WI38 (cell line): ENCODE measurements at regions not wholly inside any gene's neighbourhood (a gene's known extent, or its start where the extent isn't known, plus 50 kb on each side); places are given as distances from the start of the nearest gene placed in this dataset.

Experiments
- H3K4me3 ChIP-seq: 2 replicates; pipeline ENCODE4 v1.5.1; 2011; ENCODE audit warnings: low read depth, mild to moderate bottlenecking, control low read depth, low read length
- TF ChIP-seq, protein P1 (sequence below): IDR thresholded peaks from 2 replicates; pipeline ENCODE4 v1.5.1; 2012; ENCODE audit warnings: low read depth, mild to moderate bottlenecking, control low read depth, low read length

DNA sequence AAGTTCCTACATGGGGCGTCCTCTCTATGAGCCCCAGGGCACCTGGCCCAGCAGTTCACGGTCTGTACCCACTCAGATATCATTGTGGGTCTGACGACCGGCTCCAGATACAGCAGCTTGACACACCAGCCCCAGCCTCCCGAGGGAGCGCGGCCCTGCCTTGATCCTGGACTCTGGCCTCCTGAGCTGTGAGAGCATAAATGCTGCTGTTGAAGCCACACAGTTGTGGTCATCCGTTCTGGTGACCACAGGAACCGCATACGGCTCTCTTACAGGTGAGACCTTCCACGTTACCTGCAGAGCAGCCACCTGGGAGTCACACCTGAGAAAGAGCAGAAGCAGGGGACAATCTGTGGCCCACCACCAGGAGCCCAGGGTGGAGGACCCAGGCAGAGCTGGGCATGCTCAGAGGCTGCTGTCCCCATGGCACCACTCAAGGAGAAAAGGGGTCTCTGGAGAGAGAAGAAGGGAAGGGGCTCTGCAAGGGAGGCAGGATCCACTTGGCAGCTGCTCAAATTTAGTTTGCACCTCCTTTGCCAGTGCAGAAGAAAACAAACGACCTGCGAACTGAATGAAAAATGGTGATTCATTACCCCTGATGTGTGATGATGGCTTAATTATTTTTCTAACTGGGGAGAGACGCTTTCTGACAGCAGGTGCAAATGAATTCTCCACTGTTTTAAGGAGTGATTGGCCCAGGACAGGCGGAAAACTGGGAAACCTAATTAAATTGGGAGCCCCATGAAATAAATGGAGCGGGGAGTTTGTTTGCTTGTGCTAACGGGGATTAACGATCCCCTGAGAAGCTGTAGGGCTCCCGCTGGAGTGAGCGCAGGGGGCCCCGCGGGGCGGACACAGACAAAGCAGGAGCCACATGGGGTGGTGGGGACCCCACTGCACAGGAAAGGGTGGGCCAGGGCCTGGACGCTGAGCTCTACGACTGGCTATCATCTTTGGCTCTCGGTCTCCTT, 208.9 kb downstream of the RBFOX3 start:
- TF ChIP-seq, protein P1, sequence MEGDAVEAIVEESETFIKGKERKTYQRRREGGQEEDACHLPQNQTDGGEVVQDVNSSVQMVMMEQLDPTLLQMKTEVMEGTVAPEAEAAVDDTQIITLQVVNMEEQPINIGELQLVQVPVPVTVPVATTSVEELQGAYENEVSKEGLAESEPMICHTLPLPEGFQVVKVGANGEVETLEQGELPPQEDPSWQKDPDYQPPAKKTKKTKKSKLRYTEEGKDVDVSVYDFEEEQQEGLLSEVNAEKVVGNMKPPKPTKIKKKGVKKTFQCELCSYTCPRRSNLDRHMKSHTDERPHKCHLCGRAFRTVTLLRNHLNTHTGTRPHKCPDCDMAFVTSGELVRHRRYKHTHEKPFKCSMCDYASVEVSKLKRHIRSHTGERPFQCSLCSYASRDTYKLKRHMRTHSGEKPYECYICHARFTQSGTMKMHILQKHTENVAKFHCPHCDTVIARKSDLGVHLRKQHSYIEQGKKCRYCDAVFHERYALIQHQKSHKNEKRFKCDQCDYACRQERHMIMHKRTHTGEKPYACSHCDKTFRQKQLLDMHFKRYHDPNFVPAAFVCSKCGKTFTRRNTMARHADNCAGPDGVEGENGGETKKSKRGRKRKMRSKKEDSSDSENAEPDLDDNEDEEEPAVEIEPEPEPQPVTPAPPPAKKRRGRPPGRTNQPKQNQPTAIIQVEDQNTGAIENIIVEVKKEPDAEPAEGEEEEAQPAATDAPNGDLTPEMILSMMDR, result no peak

DNA sequence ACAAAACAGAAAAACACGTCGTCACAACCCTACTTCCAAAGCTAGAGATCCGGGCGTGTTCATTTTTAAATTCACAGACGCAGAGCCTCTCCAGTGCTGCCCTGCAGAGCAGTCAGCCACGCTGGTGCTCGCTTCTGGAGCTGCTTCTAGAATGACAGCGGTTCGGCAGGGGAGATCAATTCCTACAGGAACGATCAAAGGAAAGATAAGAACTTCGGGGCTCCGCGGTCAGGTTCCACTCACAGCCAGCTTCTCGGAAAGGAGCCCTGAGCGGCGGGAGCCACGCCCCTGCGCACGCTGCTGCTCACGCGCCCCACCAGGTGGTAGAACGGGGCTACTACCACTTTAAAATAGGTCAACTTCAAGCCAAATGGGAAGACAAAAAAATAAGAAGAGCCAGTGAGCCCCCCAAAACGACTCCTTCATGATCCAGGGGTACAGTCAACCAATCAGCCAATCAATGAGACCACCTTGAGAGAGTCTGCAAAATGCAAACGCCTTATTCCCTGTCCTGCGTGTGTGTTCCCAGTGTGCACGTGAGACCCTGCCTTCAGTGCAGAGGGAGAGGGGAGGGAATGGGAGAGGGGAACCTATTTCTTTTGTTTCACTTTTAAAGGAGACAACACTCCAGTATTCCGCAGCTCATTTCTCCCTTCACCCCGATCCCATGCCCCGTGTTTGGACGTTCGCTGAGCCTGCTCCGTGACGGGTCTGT, 209.7 kb downstream of the RBFOX3 start:
- TF ChIP-seq, protein P1, result peak; percentile 96
- no peak overlapping the region for H3K4me3 ChIP-seq

More for the DNA sequence above, 208.9 kb downstream of the RBFOX3 start:
- no peak overlapping the region for H3K4me3 ChIP-seq

DNA sequence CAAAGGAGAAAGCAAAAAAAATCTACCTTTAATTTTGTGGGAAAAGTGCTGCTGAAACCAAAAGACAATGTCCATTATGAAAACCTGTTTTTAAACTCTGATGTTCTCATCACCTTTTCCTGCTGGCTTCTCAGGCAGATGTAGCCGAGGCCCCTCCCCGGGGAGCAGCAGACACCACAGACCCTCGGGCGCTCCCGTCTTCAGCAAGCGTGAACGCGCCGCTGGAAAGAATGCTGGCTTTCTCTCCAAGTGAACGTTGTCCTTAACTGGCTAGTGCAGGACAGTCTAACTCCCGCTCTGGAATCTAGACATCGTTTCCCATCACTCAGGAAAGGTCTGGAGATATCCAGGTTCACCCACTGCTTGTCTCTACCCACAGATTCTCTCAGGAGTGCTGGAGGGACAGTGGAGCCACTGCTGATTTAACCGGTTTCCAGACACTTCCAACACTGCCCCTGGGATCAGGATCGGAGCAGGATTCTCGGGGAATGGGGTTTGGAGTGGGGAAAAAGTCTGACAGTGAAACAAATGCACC, 211.2 kb downstream of the RBFOX3 start:
- no peak overlapping the region for H3K4me3 ChIP-seq
- TF ChIP-seq, protein P1, result no peak

DNA sequence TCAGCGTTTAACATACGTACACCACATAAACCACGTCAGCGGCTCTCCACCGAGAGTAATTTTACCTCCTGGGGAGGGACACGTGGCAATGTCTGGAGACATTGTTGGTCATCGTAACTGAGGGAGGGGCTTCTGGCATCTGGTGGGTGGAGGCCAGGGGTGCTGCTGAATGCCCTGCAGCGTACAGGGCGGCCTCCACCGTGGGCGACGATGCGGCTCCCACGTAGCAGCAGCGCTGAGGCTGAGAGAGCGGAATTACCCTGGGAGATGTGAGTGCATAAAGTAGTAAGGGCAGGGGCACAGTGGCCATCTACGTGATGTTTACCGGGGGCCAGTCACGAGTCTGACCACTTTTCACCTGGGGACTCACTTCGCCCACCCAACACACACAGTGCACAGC, 212.4 kb downstream of the RBFOX3 start:
- TF ChIP-seq, protein P1, result no peak
- no peak overlapping the region for H3K4me3 ChIP-seq

DNA sequence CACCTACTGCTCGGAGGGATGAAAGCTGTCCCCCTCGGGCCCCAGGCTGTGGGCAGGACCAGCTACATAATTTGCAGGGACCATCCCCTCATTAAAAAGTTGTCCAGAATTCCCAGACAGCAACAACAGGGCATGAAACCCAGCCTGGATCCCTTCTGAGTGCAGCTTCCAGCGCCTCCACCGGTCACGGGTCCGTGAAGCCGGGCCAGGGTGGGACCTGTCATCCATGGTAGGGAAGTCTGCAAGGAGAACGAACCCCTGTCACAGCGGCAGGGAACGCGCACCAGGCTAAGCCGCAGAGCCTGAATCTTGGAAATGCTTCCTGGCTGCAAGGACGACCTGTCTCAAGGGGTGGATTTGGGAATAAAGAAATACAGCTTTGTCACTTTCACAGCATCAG, 214.2 kb downstream of the RBFOX3 start:
- no peak overlapping the region for H3K4me3 ChIP-seq
- TF ChIP-seq, protein P1, result no peak

DNA sequence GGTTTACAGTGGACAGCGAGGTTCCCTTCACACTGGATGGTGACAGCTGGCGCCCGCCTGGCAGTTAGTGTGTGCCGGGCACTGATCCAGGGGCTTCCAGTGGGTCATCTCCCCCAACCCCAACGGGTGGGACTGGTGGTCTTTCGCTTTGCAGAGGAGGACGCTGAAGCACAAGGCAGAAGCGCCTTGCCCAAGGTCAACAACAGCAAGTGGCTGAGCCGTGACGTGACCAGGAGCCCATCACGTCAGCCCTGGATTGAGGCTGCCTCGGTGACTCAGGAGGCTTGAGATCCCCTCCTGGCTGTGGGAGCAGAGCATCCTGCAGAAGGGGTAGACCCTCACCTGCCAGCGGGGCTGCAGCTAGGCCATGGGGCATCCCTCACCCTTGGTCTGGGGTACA, 215.3 kb downstream of the RBFOX3 start:
- no peak overlapping the region for H3K4me3 ChIP-seq
- TF ChIP-seq, protein P1, result no peak
